Stimulated activated CD4-positive, alpha-beta T cell treated with anti-CD3 and anti-CD28 coated beads, Interleukin-12 subunit alpha, Interleukin-12 subunit beta, amount 100 ng/mL, for 4 hours (primary cell): ENCODE measurements at regions not wholly inside any gene's neighbourhood (a gene's known extent, or its start where the extent isn't known, plus 50 kb on each side); places are given as distances from the start of the nearest gene placed in this dataset.
"Not testable (repeated sequence)": the region's sequence is repeated elsewhere in the genome, so short reads cannot be mapped to it uniquely, and the experiment has no call there.

Source experiments
- DNase-seq: peaks from one replicate; pipeline ENCODE4 v3.0.0-alpha.2; 2020

DNA sequence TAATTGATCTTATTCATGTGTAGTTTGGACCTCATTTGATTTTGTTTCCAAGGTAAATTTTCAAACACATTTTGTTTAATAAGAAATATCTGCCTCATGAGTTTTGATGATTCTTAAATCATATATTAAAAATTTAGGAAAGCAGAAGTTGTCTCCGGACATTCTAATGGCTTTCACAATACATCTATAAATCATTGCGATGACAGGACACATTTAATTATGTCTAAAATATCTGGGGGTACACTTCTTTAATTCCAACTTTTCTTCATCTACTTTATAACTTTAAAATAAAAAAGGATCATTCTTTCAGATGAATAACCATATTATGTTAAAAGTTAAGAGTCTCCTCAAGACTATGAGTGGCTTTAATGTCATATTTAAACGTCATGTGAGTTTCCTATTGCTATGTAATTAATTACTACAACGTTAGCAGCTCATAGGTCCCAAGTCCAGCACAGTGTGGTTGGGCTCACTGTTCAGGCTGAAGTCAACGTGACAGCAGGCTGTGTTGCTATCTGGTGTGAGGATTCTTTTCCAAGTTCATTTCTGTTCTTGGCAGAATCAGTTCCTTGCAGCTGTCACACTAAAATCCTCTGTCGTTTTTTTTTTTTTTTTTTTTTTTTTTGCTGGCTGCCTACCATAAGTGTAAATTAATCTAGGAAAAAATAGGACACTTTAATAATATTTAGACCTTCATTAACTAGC, 893.5 kb downstream of the LTN1 start:
- no peak for DNase-seq

GRCh38 chr21:28091466-28091865, 901.2 kb downstream of the LTN1 start:
- DNase-seq, result no peak

GRCh38 chr21:28090546-28090945, 902.1 kb downstream of the LTN1 start:
- DNase-seq, result no peak

DNA sequence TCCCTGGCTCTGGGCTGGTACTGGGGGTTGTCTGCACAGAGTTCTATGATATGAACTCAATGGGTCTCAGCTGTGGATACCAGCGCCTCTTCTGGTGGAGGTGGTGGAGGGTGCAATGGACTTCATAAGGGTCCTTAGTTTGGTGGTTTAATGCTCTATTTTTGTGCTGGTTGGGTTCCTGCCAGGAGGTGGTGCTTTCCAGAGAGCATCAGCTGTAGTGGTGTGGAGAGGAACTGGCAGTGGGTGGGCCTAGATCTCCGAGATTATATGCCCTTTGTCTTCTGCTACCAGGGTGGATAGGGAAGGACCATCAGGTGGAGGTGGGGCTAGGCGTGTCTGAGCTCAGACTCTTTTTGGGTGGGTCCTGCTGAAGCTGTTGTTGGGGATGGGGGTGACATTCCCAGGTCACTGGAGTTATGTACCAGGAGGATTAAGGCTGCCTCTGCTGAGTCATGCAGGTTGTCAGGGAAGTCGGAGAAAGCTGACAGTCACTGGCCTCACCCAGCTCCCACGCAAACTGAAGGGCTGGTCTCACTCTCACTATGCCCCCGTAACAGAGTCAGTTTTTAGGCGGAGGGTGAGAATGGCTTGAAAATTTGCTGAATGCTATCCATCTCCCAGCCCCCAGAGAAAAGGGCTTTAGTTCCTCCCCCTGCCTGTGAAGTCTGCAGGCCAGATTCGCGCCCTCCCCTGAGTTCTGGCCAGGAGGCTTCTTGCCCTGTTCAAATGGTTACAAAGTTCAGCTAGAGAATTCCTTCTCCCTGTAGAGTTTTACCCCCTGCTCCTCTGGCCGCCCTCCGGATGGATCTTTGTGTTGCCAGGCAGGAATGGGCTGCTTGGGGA, 902.9 kb downstream of the LTN1 start:
- no peak for DNase-seq

GRCh38 chr21:28086861-28087581, 905.7 kb downstream of the LTN1 start:
- DNase-seq, result no peak

DNA sequence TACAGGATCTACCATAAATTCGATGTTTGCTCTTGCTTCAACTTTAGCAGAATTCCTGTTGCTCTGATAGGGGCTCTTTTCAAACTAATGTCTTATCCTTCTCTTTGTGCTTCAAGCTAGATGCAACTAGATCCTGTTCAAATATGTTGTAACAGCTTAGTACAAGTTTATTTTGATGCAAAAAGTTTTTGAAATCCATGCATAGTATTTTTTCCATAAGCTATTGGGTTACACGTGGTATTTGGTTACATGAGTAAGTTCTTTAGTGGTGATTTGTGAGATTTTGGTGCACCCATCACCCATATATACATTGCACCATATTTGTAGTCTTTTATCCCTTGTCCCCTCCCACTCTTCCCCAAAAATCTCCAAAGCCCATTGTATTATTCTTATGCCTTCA, 907.7 kb downstream of the LTN1 start:
- no peak for DNase-seq

DNA sequence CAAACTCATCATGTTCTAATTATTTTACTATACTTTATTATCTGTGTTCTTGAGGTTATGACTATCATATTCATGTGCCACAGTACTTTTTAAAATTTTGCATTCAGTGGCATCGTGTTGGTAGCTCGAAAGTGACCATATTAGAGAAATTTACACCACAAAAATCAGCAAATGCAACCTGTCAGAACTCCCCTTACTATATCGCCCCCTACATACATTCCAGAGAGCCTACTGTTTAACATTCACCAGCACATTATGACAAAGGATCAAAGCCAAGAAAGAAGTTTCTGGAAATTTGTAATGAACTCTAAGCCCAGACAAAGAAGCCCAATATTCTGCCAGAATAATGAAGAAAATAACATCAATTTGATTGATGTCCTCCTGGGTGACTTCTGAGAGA, 909.3 kb downstream of the LTN1 start:
- DNase-seq, result no peak

DNA sequence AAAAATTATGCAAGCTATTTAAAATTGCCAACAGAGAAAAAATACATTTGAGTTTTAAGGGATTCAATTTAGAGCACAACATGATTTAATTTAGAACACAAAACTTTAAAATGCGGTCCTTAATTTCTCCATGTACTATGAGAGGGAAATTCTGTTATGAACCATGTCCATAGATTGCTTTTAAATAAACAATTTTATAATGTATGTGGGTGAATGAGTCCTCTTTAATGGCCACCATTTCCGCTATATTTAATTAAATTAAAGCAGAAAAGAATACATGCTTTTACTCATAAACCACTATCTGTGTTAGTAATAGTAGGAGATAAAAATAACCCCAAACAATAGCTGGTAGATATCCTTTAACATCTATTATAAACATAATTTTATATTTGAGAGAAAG, 914.6 kb downstream of the LTN1 start:
- DNase-seq, result no peak

GRCh38 chr21:28074676-28075075, 918.0 kb downstream of the LTN1 start:
- no peak for DNase-seq

GRCh38 chr21:28072601-28073000, 920.1 kb downstream of the LTN1 start:
- no peak for DNase-seq

DNA sequence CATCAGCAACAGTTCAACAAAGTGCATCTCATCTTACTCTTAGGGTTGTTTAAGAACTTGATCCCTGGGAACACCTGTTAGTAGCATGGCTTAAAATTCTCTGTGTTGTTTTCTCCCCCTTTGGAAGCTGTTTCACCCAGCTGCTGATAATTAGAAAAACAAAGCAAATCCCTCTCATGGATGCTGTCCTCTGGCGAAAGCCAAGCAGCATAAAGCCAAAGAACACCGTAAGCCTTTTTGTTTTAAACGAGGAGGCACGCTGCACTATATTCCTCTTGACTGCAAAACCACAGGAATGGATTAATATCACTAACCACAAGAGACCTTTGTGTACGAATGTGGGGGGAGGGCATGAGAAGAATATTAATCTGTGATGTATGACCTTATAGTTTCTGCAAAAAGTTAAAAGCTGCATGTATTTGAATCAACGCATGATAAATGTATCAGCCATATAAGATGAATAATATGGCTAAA, 923.2 kb downstream of the LTN1 start:
- no peak for DNase-seq

DNA sequence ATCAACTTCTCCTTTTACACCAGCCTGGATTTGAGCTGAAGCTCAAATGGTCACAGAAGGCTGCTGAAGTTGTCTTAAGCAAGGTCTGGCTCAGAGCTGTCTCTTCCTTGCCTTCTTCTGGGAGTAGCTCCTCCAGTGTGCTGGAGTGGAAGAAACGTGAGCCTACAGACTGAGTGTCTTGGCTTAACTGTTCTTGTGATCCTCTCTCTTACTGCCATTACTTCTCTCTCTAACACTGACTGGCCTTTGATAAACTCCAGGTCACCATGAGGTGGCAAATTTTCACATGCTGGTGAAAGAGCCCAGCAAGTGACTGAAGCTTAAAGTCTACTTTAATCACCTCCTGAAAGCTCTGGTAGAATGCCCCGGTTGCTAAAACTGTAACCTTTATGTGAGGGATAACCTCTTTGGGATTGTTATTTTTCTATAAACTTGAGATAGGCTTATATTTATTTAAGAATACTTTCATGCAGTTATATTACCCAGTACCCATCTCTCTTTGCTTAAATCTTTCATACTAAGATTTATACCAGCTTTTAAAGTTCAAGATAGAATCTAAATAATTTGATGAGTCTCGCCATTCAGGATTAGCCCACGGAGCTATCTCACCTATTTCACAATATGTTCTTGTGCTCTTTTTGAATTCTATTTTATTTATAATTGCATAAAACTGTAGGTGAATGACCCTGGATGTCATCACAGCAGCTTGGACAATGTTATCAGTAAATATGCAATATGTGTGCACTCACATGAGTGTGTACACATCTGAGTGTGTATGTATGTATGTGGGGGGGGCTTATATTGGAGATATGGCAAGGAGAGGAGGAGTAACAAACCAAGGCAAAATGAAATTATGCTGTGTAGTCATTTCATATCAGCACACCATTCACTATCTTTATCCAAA, 924.0 kb downstream of the LTN1 start:
- DNase-seq, result no peak

- no peak for DNase-seq
Observed at GRCh38 chr21:28066596-28067387, 925.9 kb downstream of the LTN1 start.

DNA sequence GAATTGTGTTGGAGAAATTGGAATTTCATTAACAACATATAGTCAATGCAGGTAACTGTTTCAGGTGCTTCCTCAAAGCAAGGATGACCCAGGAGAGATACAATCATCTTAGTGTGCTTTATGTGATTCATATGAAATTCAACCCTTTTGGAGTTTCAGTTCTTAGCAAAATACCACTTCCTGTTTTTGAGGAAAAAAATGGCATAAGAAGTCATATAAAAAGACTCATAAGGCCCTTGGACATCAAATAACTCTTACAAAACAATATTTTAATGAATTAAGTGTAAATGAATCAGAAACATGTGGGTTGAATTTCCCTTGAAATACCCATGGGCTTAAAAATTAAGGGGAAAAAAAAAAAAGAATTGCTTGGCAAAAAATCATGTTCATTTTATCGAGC, 926.6 kb downstream of the LTN1 start:
- no peak for DNase-seq

GRCh38 chr21:28063241-28064216, 929.1 kb downstream of the LTN1 start:
- DNase-seq, result no peak

GRCh38 chr21:28052956-28053355, 939.7 kb downstream of the LTN1 start:
- DNase-seq, result not testable (repeated sequence)

- not testable (repeated sequence) for DNase-seq
Observed at GRCh38 chr21:28051649-28052048, 941.0 kb downstream of the LTN1 start.

GRCh38 chr21:28035692-28036091, 957.0 kb downstream of the LTN1 start:
- not testable (repeated sequence) for DNase-seq

DNA sequence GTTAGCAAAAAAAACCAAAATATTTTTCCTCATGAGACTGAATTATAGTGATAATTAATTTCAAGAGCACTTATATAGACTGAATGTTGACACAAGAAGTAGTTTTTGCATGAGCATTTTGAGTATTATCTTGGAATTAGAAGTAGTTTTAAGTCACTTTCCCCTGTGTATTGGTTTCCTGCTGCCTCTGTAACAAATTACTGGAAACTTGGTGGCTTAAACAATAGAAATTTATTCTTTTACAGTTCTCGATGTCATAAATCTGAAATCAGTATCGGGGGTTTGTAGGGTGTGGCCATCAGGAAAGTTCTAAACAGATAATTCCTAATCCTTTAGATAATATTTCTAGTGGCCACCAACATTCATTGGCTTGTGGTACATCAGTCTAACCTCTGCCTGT, 957.8 kb downstream of the LTN1 start:
- not testable (repeated sequence) for DNase-seq

DNA sequence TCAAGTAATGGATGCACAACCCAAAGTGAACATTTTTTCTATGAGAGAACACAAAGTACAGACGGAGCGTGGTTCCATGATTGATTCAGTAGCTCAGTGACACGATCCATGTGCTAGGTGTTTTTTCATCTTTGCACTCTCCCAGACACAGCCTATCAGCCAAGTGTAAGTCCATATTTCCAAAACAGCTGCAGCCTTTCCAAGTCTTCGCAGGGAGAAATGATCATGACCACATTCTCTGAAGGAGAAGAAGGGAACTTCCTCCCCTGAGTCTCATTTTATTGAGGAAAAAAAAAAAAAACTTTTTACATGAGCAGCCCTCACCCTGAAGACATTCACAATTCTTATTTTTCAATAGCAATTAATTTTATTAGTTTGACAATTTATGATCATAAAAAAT, 958.3 kb downstream of the LTN1 start:
- not testable (repeated sequence) for DNase-seq
